ENCODE measurements at regions not wholly inside any gene's neighbourhood (a gene's known extent, or its start where the extent isn't known, plus 50 kb on each side); places are given as distances from the start of the nearest gene placed in this dataset.

DNA sequence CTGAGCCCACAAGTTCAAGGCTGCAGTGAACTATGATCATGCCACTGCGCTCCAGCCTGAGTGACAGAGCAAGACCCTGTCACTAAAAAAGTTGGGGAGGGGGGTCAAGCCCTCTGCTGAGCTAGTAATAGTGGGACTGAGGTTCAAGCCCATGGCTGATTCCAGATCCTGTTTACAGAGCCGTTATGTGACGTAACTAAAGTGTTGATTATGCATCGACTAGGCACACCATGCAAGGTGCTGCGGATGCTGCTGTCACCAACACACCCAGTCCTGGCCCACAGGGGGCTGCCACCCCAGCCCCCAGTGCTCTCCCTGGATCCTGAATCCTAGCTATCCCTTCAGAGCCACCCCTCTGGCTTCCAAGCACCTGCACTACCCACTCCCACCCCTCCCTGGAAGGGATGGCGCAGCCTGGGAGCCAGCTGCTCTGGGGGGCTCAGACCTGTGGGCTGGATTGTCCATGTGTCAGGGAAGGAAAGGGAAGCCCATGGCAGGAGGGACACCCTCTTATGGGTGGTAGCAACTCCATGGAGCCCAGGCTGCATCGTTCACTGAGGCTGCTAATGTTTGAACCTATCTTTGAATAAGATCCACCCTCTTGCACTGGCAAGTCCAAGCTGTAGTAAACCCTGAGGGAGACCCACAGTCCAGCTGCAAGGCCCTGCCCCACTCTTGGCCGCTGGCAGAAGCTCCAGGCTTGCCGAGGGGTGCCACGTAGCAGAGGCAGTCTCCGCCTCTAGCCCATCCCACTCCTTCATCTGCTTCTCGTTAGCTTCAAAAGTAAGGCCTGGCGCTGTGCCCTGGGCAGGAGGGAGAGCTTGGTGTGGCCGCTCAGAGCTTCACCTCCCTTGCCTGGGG, 95.0 kb downstream of the SNX5 start:
- Histone ChIP-seq H3K36me3 (ENCODE audit: control insufficient read depth in 1 of 2, insufficient read depth in 2 of 2, low read length in 2 of 2) (no peaks in the 10 kb centered on the region), H4K20me1 (ENCODE audit: insufficient read depth) (no peaks in the 10 kb centered on the region), H3K27ac (ENCODE audit: low read depth, low read length) (peak overlapping the region; percentile 28; the same call in 1 of the 2 replicates), H3K79me2 (ENCODE audit: insufficient read depth, low read length) (no peaks in the 10 kb centered on the region), H3K9me3 (ENCODE audit: control insufficient read depth in 1 of 2, insufficient read depth in 1 of 2, low read depth in 1 of 2, low read length in 2 of 2) (no peaks in the 10 kb centered on the region), H3K4me3 (replicated peaks in 1 of 2; ENCODE audit: low read depth in 1 of 2, low read length in 2 of 2) (peak overlapping the region; percentile 19 to 30), H3K9ac (ENCODE audit: low read length) (peak overlapping the region; percentile 20; the same call in 1 of the 2 replicates), H3K4me1 (ENCODE audit: control insufficient read depth in 1 of 2, insufficient read depth in 2 of 2, low read length in 2 of 2) (peaks cover 23 to 32% of the 10 kb centered on the region in 2 experiments), H3K27me3 (ENCODE audit: insufficient read depth, low read length) (peaks cover 6% of the 10 kb centered on the region; the same call in 1 of the 2 replicates), H3K4me2 (ENCODE audit: low read length) (peak overlapping the region; percentile 72), H3K9me2 (ENCODE audit: insufficient read depth) (no peaks in the 10 kb centered on the region), H2AFZ (ENCODE audit: low read depth, low read length, poor library complexity, severe bottlenecking) (peak overlapping the region; percentile 47)
- ATAC-seq (peak; percentile 92), DNase-seq (ENCODE audit: low read depth, low spot score) (peak; percentile 57)
- BruUV-seq (replicated peaks) = no TSS peak
- TF ChIP-seq CBX3 (IDR thresholded peaks at IDR 0.05; ENCODE audit: low read depth) (no peak), POLR2A (IDR thresholded peaks at IDR 0.05; ENCODE audit: borderline replicate concordance, extremely low read depth, insufficient read depth, insufficient read length) (no peak), POLR2AphosphoS5 (IDR thresholded peaks at IDR 0.05; ENCODE audit: low read depth, low read length) (peak; percentile 55; the same call in 1 of the 2 replicates)
- TF ChIP-seq, protein P1, sequence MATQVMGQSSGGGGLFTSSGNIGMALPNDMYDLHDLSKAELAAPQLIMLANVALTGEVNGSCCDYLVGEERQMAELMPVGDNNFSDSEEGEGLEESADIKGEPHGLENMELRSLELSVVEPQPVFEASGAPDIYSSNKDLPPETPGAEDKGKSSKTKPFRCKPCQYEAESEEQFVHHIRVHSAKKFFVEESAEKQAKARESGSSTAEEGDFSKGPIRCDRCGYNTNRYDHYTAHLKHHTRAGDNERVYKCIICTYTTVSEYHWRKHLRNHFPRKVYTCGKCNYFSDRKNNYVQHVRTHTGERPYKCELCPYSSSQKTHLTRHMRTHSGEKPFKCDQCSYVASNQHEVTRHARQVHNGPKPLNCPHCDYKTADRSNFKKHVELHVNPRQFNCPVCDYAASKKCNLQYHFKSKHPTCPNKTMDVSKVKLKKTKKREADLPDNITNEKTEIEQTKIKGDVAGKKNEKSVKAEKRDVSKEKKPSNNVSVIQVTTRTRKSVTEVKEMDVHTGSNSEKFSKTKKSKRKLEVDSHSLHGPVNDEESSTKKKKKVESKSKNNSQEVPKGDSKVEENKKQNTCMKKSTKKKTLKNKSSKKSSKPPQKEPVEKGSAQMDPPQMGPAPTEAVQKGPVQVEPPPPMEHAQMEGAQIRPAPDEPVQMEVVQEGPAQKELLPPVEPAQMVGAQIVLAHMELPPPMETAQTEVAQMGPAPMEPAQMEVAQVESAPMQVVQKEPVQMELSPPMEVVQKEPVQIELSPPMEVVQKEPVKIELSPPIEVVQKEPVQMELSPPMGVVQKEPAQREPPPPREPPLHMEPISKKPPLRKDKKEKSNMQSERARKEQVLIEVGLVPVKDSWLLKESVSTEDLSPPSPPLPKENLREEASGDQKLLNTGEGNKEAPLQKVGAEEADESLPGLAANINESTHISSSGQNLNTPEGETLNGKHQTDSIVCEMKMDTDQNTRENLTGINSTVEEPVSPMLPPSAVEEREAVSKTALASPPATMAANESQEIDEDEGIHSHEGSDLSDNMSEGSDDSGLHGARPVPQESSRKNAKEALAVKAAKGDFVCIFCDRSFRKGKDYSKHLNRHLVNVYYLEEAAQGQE (IDR thresholded peaks at IDR 0.05; ENCODE audit: low read depth) = no peak
- ChIA-PET CTCF (interaction anchor here (0.9 to 2.7 kb wide), 3 partner anchors 24 to 218 kb away, joined by 3 to 15 read pairs (median 8); partner anchors contain the start of gene RRBP1), POLR2A (interaction anchor here (1.0 to 2.1 kb wide), 4 partner anchors 24 to 193 kb away, joined by 4 to 11 read pairs (median 6); partner anchors contain the start of gene RRBP1), RAD21 (ENCODE audit: low non-redundant PET in 1 of 2, low total read pairs in 2 of 2, uncharacterized antibody in 2 of 2, unreplicated experiment in 2 of 2) (interaction anchor here in 1 of 2 experiments (0.5 kb wide), 1 partner anchor 163 kb away, joined by 5 read pairs; no protein-coding TSS in a partner anchor)
- intact Hi-C loops (cut with micrococcal nuclease) = no loop called here

Measured in HCT116 (cell line).